H1 (cell line): ENCODE measurements at regions not wholly inside any gene's neighbourhood (a gene's known extent, or its start where the extent isn't known, plus 50 kb on each side); places are given as distances from the start of the nearest gene placed in this dataset.

Source experiments
- CBX8 ChIP-seq: fragments of 300-800, 300-1000 bp; sonication (generic); IDR thresholded peaks from 2 replicates; pipeline ENCODE4 v1.7.1; 2016; ENCODE audit warnings: low read depth, low read length, borderline replicate concordance
- EGR1 ChIP-seq: IDR thresholded peaks from 2 replicates; pipeline ENCODE4 v1.6.1; 2011; ENCODE audit warnings: low read depth, low read length, borderline replicate concordance
- GTF2F1 ChIP-seq: IDR thresholded peaks from 2 replicates; pipeline ENCODE4 v1.6.1; 2012; ENCODE audit warnings: low read depth, low read length, improper control_type of control experiment, borderline replicate concordance
- HDAC6 ChIP-seq: IDR thresholded peaks from one replicate; pipeline ENCODE4 v1.7.1; 2012; ENCODE audit warnings: low read depth, mild to moderate bottlenecking, inconsistent platforms, low read length, moderate library complexity
- SIRT6 ChIP-seq: IDR thresholded peaks from one replicate; pipeline ENCODE4 v1.7.1; 2012; ENCODE audit warnings: low read length, inconsistent platforms
- SUZ12 ChIP-seq: fragments of 200-600 bp; sonication (generic); IDR thresholded peaks from 2 replicates; pipeline ENCODE4 v1.6.1; 2012; ENCODE audit warnings: mild to moderate bottlenecking, inconsistent platforms, low read length, moderate library complexity, mixed read lengths
- TAF1 ChIP-seq: IDR thresholded peaks from 2 replicates; pipeline ENCODE4 v1.6.1; 2011; ENCODE audit warnings: mild to moderate bottlenecking, low read depth, low read length
- TF ChIP-seq, protein P1 (sequence below): fragments of 300-600 bp; sonication (generic); IDR thresholded peaks from 2 replicates; pipeline ENCODE4 v1.7.1; 2012; ENCODE audit warnings: low read length, moderate library complexity, mild to moderate bottlenecking, inconsistent platforms; ENCODE audit not compliant: insufficient replicate concordance

DNA sequence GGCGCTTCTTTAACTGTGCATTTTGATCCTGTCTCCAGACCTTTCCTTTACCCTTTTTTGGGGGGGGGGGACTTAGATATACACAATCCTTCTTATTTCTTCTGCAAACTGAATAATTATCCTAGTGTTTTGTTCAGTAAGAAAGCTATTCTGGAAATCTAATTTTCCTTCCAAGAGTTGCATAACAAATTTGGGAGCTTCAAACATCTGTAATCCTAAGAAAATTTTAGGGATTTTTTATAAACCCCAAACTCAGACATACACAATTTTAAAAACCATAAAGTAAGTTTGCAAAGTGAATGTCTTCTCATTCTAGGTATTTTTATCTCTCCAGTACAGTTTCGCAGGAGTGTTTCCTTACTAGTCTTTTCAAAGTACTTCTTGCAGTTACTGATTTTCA, 182.7 kb upstream of the E2F7 start (continued):
- TF ChIP-seq, protein P1, sequence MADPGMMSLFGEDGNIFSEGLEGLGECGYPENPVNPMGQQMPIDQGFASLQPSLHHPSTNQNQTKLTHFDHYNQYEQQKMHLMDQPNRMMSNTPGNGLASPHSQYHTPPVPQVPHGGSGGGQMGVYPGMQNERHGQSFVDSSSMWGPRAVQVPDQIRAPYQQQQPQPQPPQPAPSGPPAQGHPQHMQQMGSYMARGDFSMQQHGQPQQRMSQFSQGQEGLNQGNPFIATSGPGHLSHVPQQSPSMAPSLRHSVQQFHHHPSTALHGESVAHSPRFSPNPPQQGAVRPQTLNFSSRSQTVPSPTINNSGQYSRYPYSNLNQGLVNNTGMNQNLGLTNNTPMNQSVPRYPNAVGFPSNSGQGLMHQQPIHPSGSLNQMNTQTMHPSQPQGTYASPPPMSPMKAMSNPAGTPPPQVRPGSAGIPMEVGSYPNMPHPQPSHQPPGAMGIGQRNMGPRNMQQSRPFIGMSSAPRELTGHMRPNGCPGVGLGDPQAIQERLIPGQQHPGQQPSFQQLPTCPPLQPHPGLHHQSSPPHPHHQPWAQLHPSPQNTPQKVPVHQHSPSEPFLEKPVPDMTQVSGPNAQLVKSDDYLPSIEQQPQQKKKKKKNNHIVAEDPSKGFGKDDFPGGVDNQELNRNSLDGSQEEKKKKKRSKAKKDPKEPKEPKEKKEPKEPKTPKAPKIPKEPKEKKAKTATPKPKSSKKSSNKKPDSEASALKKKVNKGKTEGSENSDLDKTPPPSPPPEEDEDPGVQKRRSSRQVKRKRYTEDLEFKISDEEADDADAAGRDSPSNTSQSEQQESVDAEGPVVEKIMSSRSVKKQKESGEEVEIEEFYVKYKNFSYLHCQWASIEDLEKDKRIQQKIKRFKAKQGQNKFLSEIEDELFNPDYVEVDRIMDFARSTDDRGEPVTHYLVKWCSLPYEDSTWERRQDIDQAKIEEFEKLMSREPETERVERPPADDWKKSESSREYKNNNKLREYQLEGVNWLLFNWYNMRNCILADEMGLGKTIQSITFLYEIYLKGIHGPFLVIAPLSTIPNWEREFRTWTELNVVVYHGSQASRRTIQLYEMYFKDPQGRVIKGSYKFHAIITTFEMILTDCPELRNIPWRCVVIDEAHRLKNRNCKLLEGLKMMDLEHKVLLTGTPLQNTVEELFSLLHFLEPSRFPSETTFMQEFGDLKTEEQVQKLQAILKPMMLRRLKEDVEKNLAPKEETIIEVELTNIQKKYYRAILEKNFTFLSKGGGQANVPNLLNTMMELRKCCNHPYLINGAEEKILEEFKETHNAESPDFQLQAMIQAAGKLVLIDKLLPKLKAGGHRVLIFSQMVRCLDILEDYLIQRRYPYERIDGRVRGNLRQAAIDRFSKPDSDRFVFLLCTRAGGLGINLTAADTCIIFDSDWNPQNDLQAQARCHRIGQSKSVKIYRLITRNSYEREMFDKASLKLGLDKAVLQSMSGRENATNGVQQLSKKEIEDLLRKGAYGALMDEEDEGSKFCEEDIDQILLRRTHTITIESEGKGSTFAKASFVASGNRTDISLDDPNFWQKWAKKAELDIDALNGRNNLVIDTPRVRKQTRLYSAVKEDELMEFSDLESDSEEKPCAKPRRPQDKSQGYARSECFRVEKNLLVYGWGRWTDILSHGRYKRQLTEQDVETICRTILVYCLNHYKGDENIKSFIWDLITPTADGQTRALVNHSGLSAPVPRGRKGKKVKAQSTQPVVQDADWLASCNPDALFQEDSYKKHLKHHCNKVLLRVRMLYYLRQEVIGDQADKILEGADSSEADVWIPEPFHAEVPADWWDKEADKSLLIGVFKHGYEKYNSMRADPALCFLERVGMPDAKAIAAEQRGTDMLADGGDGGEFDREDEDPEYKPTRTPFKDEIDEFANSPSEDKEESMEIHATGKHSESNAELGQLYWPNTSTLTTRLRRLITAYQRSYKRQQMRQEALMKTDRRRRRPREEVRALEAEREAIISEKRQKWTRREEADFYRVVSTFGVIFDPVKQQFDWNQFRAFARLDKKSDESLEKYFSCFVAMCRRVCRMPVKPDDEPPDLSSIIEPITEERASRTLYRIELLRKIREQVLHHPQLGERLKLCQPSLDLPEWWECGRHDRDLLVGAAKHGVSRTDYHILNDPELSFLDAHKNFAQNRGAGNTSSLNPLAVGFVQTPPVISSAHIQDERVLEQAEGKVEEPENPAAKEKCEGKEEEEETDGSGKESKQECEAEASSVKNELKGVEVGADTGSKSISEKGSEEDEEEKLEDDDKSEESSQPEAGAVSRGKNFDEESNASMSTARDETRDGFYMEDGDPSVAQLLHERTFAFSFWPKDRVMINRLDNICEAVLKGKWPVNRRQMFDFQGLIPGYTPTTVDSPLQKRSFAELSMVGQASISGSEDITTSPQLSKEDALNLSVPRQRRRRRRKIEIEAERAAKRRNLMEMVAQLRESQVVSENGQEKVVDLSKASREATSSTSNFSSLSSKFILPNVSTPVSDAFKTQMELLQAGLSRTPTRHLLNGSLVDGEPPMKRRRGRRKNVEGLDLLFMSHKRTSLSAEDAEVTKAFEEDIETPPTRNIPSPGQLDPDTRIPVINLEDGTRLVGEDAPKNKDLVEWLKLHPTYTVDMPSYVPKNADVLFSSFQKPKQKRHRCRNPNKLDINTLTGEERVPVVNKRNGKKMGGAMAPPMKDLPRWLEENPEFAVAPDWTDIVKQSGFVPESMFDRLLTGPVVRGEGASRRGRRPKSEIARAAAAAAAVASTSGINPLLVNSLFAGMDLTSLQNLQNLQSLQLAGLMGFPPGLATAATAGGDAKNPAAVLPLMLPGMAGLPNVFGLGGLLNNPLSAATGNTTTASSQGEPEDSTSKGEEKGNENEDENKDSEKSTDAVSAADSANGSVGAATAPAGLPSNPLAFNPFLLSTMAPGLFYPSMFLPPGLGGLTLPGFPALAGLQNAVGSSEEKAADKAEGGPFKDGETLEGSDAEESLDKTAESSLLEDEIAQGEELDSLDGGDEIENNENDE: no peak
- TF ChIP-seq GTF2F1: no peak
- no peak for TF ChIP-seq TAF1
- TF ChIP-seq CBX8: no peak
- TF ChIP-seq EGR1: no peak
- TF ChIP-seq SUZ12: no peak
- no peak for TF ChIP-seq HDAC6
- no peak for TF ChIP-seq SIRT6
